Panc1 (cell line): ENCODE measurements at regions not wholly inside any gene's neighbourhood (a gene's known extent, or its start where the extent isn't known, plus 50 kb on each side); places are given as distances from the start of the nearest gene placed in this dataset.

ENCODE experiments used
- ATAC-seq: fragments of 200-7000 bp; cut with Tn5 transposase; 2 replicates; pipeline ENCODE4 v1.9.1; 2020; ENCODE audit warnings: mild to moderate bottlenecking, moderate library complexity
- BruUV-seq: library from RNA; stranded (reverse); fragments of 400-500 nt; replicated peaks from 2 replicates; lab custom pipeline; 2021; lab: Mats Ljungman, UMichigan
- CTCF ChIA-PET: fragments of 300-600 bp; sonication (Branson Sonifier 250); formaldehyde crosslinking; loops from one replicate; lab custom pipeline; 2022; ENCODE audit warnings: antibody characterized with exemption; lab: Charles Lee
- POLR2A ChIA-PET: fragments of 300-600 bp; sonication (Branson Sonifier 250); formaldehyde crosslinking; loops from one replicate; lab custom pipeline; 2022; ENCODE audit warnings: antibody characterized with exemption; lab: Charles Lee
- DNase-seq: peaks from one replicate; pipeline ENCODE4 v3.0.0-alpha.2; 2010; ENCODE audit warnings: low read depth, low spot score
- H3K27ac ChIP-seq: 2 replicates; pipeline ENCODE4 v1.5.1; 2011; ENCODE audit warnings: mild to moderate bottlenecking, low read length, inconsistent platforms
- H3K27me3 ChIP-seq: fragments of 200-500 bp; sonication (Bioruptor generic); 2 replicates; pipeline ENCODE4 v1.6.0; 2014; ENCODE audit warnings: low read length, inconsistent platforms; ENCODE audit not compliant: control insufficient read depth, insufficient read depth
- H3K36me3 ChIP-seq: fragments of 200-500 bp; sonication (Bioruptor generic); 2 replicates; pipeline ENCODE4 v1.5.1; 2014; ENCODE audit warnings: inconsistent platforms, mild to moderate bottlenecking, low read length, moderate library complexity; ENCODE audit not compliant: control insufficient read depth, insufficient read depth
- H3K4me1 ChIP-seq: 2 replicates; pipeline ENCODE4 v1.5.1; 2011; ENCODE audit warnings: inconsistent platforms, mild to moderate bottlenecking, low read length, moderate library complexity; ENCODE audit not compliant: control insufficient read depth, insufficient read depth
- H3K4me3 ChIP-seq, 2 experiments: 2 replicates each; pipeline ENCODE4 v1.5.1; 2011 to 2012; ENCODE audit warnings: low read depth in 2 of 2, low read length in 2 of 2, mild to moderate bottlenecking in 2 of 2, inconsistent platforms in 1 of 2, moderate library complexity in 1 of 2
- H3K9me3 ChIP-seq: fragments of 200-500 bp; sonication (Bioruptor generic); 2 replicates; pipeline ENCODE4 v1.5.1; 2014; ENCODE audit warnings: low read depth, mild to moderate bottlenecking, inconsistent platforms, low read length, moderate library complexity; ENCODE audit not compliant: control insufficient read depth, insufficient read depth
- CTCF ChIP-seq: fragments of 450-650 bp; IDR thresholded peaks from 2 replicates; pipeline ENCODE4 v1.5.1; 2017; ENCODE audit warnings: mild to moderate bottlenecking
- POLR2AphosphoS5 ChIP-seq: IDR thresholded peaks from 2 replicates; pipeline ENCODE4 v1.6.1; 2012; ENCODE audit warnings: mild to moderate bottlenecking, low read depth, low read length, moderate library complexity
- REST ChIP-seq, 2 experiments: IDR thresholded peaks; 2 replicates each; pipeline ENCODE4 v1.6.1; 2011 to 2012; ENCODE audit warnings: low read depth in 2 of 2, control low read depth in 1 of 2, low read length in 1 of 2, mild to moderate bottlenecking in 1 of 2, moderate library complexity in 1 of 2; ENCODE audit not compliant: insufficient read depth in 1 of 2
- SIN3A ChIP-seq: IDR thresholded peaks from 2 replicates; pipeline ENCODE4 v1.6.1; 2012; ENCODE audit warnings: low read depth, mild to moderate bottlenecking, low read length, moderate library complexity, borderline replicate concordance; ENCODE audit not compliant: insufficient read depth
- TCF7L2 ChIP-seq: IDR thresholded peaks from 2 replicates; pipeline ENCODE4 v1.6.1; 2011; ENCODE audit warnings: mild to moderate bottlenecking, low read depth, low read length, inconsistent platforms
- in situ Hi-C: cut with HindIII; loops from 2 replicates; pipeline ENCODE4 v1.10.0; 2016; ENCODE audit warnings: low sequenced_read_pairs, low pct_unique_long_range_greater_than_20kb
- intact Hi-C: fragments of 100-400 bp; cut with micrococcal nuclease; formaldehyde crosslinking; loops from one replicate; pipeline ENCODE4 v1.10.0; 2022; ENCODE audit not compliant: unreplicated experiment

GRCh38 chr14:80078501-80078900 lies 132.8 kb downstream of the DIO2 start:
- Histone ChIP-seq H3K27ac (no peak overlapping the region), H3K4me3 (no peak overlapping the region), H3K27me3 (no peaks in the 10 kb centered on the region), H3K4me1 (no peaks in the 10 kb centered on the region), H3K9me3 (no peaks in the 10 kb centered on the region), H3K36me3 (no peaks in the 10 kb centered on the region)
- CTCF ChIA-PET: no interaction called here
- ATAC-seq: no peak
- in situ Hi-C loops (no loop called here), intact Hi-C loops (no loop called here)
- POLR2A ChIA-PET: no interaction called here
- DNase-seq: no peak
- BruUV-seq: no TSS peak
- no peak for TF ChIP-seq POLR2AphosphoS5

- no peaks in the 10 kb centered on the region for H3K27me3 ChIP-seq
- CTCF ChIA-PET: no interaction called here
- no peak overlapping the region for H3K27ac ChIP-seq
- no peaks in the 10 kb centered on the region for H3K4me1 ChIP-seq
- DNase-seq: no peak
- H3K4me3 ChIP-seq: no peak overlapping the region
- intact Hi-C loops: no loop called here
- H3K9me3 ChIP-seq: no peaks in the 10 kb centered on the region
- no peak for ATAC-seq
- POLR2A ChIA-PET: no interaction called here
- in situ Hi-C loops: no loop called here
- H3K36me3 ChIP-seq: no peaks in the 10 kb centered on the region
- no TSS peak for BruUV-seq
- TF ChIP-seq CTCF (no peak), REST (IDR thresholded peaks at IDR 0.05; ENCODE audit: insufficient read depth in 1 of 2, low read depth in 2 of 2, low read length in 1 of 2) (no peak), POLR2AphosphoS5 (no peak), TCF7L2 (no peak), SIN3A (no peak)
Measured at GRCh38 chr14:80077262-80077661, 134.0 kb downstream of the DIO2 start.

GRCh38 chr14:80074900-80075574 lies 136.3 kb downstream of the DIO2 start:
- intact Hi-C loops (no loop called here), in situ Hi-C loops (no loop called here)
- ATAC-seq (no peak), DNase-seq (no peak)
- H3K27me3 ChIP-seq: no peaks in the 10 kb centered on the region
- POLR2A ChIA-PET: no interaction called here
- BruUV-seq: no TSS peak
- no peak overlapping the region for H3K4me3 ChIP-seq
- no peaks in the 10 kb centered on the region for H3K4me1 ChIP-seq
- no peaks in the 10 kb centered on the region for H3K36me3 ChIP-seq
- H3K27ac ChIP-seq: no peak overlapping the region
- no peak for TF ChIP-seq POLR2AphosphoS5
- TF ChIP-seq SIN3A: no peak
- TF ChIP-seq REST (IDR thresholded peaks at IDR 0.05; ENCODE audit: insufficient read depth in 1 of 2, low read depth in 2 of 2, low read length in 1 of 2): no peak
- TF ChIP-seq CTCF: no peak
- TF ChIP-seq TCF7L2: no peak
- CTCF ChIA-PET: no interaction called here
- H3K9me3 ChIP-seq: no peaks in the 10 kb centered on the region
